Smooth muscle cell (in vitro differentiated cells): ENCODE measurements at regions not wholly inside any gene's neighbourhood (a gene's known extent, or its start where the extent isn't known, plus 50 kb on each side); places are given as distances from the start of the nearest gene placed in this dataset.

ENCODE experiments used
- DNase-seq: peaks from one replicate; lab custom pipeline; 2025; ENCODE audit not compliant: unreplicated experiment; lab: John Stamatoyannopoulos, UW
- H2AFZ ChIP-seq: fragments of 200-600 bp; sonication (generic); 2 replicates; pipeline ENCODE4 v1.6.0; 2016; ENCODE audit warnings: antibody characterized with exemption, low read depth, mild to moderate bottlenecking
- H3F3A ChIP-seq: fragments of 200-600 bp; sonication (generic); 2 replicates; pipeline ENCODE4 v1.6.0; 2017; ENCODE audit warnings: antibody characterized with exemption, low read depth
- H3K27ac ChIP-seq: fragments of 200-600 bp; sonication (generic); 2 replicates; pipeline ENCODE4 v1.5.1; 2016; ENCODE audit warnings: low read depth, mild to moderate bottlenecking
- H3K27me3 ChIP-seq: fragments of 200-600 bp; sonication (generic); 2 replicates; pipeline ENCODE4 v1.6.1; 2016; ENCODE audit warnings: low read depth, mild to moderate bottlenecking
- H3K36me3 ChIP-seq: fragments of 200-600 bp; sonication (generic); 2 replicates; pipeline ENCODE4 v1.5.1; 2016; ENCODE audit warnings: low read depth
- H3K4me1 ChIP-seq: fragments of 200-600 bp; sonication (generic); 2 replicates; pipeline ENCODE4 v1.5.1; 2016; ENCODE audit warnings: low read depth
- H3K4me2 ChIP-seq: fragments of 200-600 bp; sonication (generic); 2 replicates; pipeline ENCODE4 v1.6.0; 2016; ENCODE audit warnings: mild to moderate bottlenecking
- H3K4me3 ChIP-seq: fragments of 200-600 bp; sonication (generic); 2 replicates; pipeline ENCODE4 v1.5.1; 2016; ENCODE audit warnings: mild to moderate bottlenecking
- H3K79me2 ChIP-seq: fragments of 200-600 bp; sonication (generic); 2 replicates; pipeline ENCODE4 v1.6.0; 2016; ENCODE audit warnings: low read depth, mild to moderate bottlenecking
- H3K9ac ChIP-seq: fragments of 200-600 bp; sonication (generic); 2 replicates; pipeline ENCODE4 v1.6.0; 2016; ENCODE audit warnings: low read depth
- H3K9me3 ChIP-seq: fragments of 200-600 bp; sonication (generic); replicated peaks from 2 replicates; pipeline ENCODE4 v1.5.1; 2016; ENCODE audit warnings: low read depth
- H4K20me1 ChIP-seq: fragments of 200-600 bp; sonication (generic); 2 replicates; pipeline ENCODE4 v1.6.0; 2016; ENCODE audit warnings: low read depth
- CTCF ChIP-seq: fragments of 200-600 bp; sonication (generic); IDR thresholded peaks from 2 replicates; pipeline ENCODE4 v1.5.1; 2017; ENCODE audit warnings: borderline replicate concordance, mild to moderate bottlenecking, antibody characterized with exemption; ENCODE audit not compliant: insufficient read depth, poor library complexity, severe bottlenecking
- WGBS: methylation state at CpG from one replicate; pipeline ENCODE4 v1.1.7; 2016; ENCODE audit warnings: low lambda C conversion rate; 5-methylcytosine and 5-hydroxymethylcytosine counted together

GRCh38 chr4:3351997-3352396 lies 59.2 kb downstream of the RGS12 start:
- Histone ChIP-seq H3K27ac (no peak overlapping the region), H3K9ac (no peak overlapping the region), H2AFZ (no peak overlapping the region), H4K20me1 (peaks cover 58% of the 10 kb centered on the region), H3K36me3 (no peaks in the 10 kb centered on the region), H3K27me3 (no peaks in the 10 kb centered on the region), H3K4me1 (no peaks in the 10 kb centered on the region), H3K4me2 (no peak overlapping the region), H3K4me3 (no peak overlapping the region), H3F3A (no peaks in the 10 kb centered on the region), H3K79me2 (peaks cover 7% of the 10 kb centered on the region), H3K9me3 (no peaks in the 10 kb centered on the region)
- no peak for DNase-seq
- WGBS, result over 99% methylated on average over 3 of the region's 3 CpGs
- no peak for TF ChIP-seq CTCF

GRCh38 chr4:3352505-3352904 lies 59.7 kb downstream of the RGS12 start:
- 96% methylated on average over 5 of the region's 5 CpGs for WGBS
- H3K4me3 ChIP-seq, result no peak overlapping the region
- no peak overlapping the region for H3K9ac ChIP-seq
- H3F3A ChIP-seq, result no peaks in the 10 kb centered on the region
- TF ChIP-seq CTCF, result no peak
- peaks cover 2% of the 10 kb centered on the region for H3K9me3 ChIP-seq
- H3K27me3 ChIP-seq, result no peaks in the 10 kb centered on the region
- no peaks in the 10 kb centered on the region for H3K36me3 ChIP-seq
- no peak for DNase-seq
- peaks cover 2% of the 10 kb centered on the region for H3K79me2 ChIP-seq
- no peak overlapping the region for H2AFZ ChIP-seq
- peaks cover 55% of the 10 kb centered on the region for H4K20me1 ChIP-seq
- H3K27ac ChIP-seq, result no peak overlapping the region
- H3K4me2 ChIP-seq, result no peak overlapping the region
- no peaks in the 10 kb centered on the region for H3K4me1 ChIP-seq

- Histone ChIP-seq H3K4me1 (no peaks in the 10 kb centered on the region), H2AFZ (no peak overlapping the region), H3K4me3 (no peak overlapping the region), H3K27me3 (no peaks in the 10 kb centered on the region), H3K36me3 (no peaks in the 10 kb centered on the region), H3K79me2 (no peaks in the 10 kb centered on the region), H3K4me2 (no peak overlapping the region), H3K9me3 (peaks cover 6% of the 10 kb centered on the region), H4K20me1 (peaks cover 55% of the 10 kb centered on the region), H3K27ac (no peak overlapping the region), H3K9ac (no peak overlapping the region), H3F3A (no peaks in the 10 kb centered on the region)
- DNase-seq, result no peak
- no peak for TF ChIP-seq CTCF
- WGBS, result 95% methylated on average over 14 of the region's 14 CpGs
Measured at GRCh38 chr4:3352941-3353594, 60.2 kb downstream of the RGS12 start.
